NCI-H1105 (cell line): ENCODE measurements at regions not wholly inside any gene's neighbourhood (a gene's known extent, or its start where the extent isn't known, plus 50 kb on each side); places are given as distances from the start of the nearest gene placed in this dataset.
A peak's percentile ranks its signal among the peaks of the same experiment; 100 is the strongest.

Experiments used
- DNase-seq: peaks from one replicate; lab custom pipeline; 2025; lab: John Stamatoyannopoulos, UW

- DNase-seq = no peak
Measured at GRCh38 chr10:4581929-4582328, 244.1 kb upstream of the AKR1E2 start.

- no peak for DNase-seq
Measured at GRCh38 chr10:4579844-4580243, 246.2 kb upstream of the AKR1E2 start.

GRCh38 chr10:4576206-4576605 lies 249.8 kb upstream of the AKR1E2 start:
- DNase-seq = no peak

- DNase-seq = no peak
Measured at GRCh38 chr10:4569151-4569550, 256.9 kb upstream of the AKR1E2 start.

GRCh38 chr10:4568731-4569130 lies 257.3 kb upstream of the AKR1E2 start:
- DNase-seq = no peak

- DNase-seq = no peak
Measured at GRCh38 chr10:4568086-4568485, 257.9 kb upstream of the AKR1E2 start.

GRCh38 chr10:4567637-4568036 lies 258.4 kb upstream of the AKR1E2 start:
- no peak for DNase-seq

GRCh38 chr10:4566011-4566410 lies 260.0 kb upstream of the AKR1E2 start:
- DNase-seq = no peak

GRCh38 chr10:4561296-4561695 lies 264.7 kb upstream of the AKR1E2 start:
- peak; percentile 59 for DNase-seq

- no peak for DNase-seq
Measured at GRCh38 chr10:4557469-4557868, 268.5 kb upstream of the AKR1E2 start.

- no peak for DNase-seq
Measured at GRCh38 chr10:4556527-4556926, 269.5 kb upstream of the AKR1E2 start.

- DNase-seq = no peak
Measured at GRCh38 chr10:4555920-4556319, 270.1 kb upstream of the AKR1E2 start.

- no peak for DNase-seq
Measured at GRCh38 chr10:4549139-4549653, 276.8 kb upstream of the AKR1E2 start.

GRCh38 chr10:4546931-4547330 lies 279.1 kb upstream of the AKR1E2 start:
- no peak for DNase-seq

GRCh38 chr10:4546500-4546899 lies 279.5 kb upstream of the AKR1E2 start:
- DNase-seq = no peak

- no peak for DNase-seq
Measured at GRCh38 chr10:4545062-4545461, 280.9 kb upstream of the AKR1E2 start.

- no peak for DNase-seq
Measured at GRCh38 chr10:4543938-4544533, 282.0 kb upstream of the AKR1E2 start.

GRCh38 chr10:4541292-4541691 lies 284.7 kb upstream of the AKR1E2 start:
- DNase-seq = no peak

- DNase-seq = no peak
Measured at GRCh38 chr10:4538016-4538415, 288.0 kb upstream of the AKR1E2 start.

GRCh38 chr10:4535521-4535920 lies 290.5 kb upstream of the AKR1E2 start:
- no peak for DNase-seq

- DNase-seq = no peak
Measured at GRCh38 chr10:4533621-4534020, 292.4 kb upstream of the AKR1E2 start.

- DNase-seq = no peak
Measured at GRCh38 chr10:4532976-4533375, 293.0 kb upstream of the AKR1E2 start.

GRCh38 chr10:4532467-4532866 lies 293.5 kb upstream of the AKR1E2 start:
- no peak for DNase-seq

GRCh38 chr10:4532011-4532410 lies 294.0 kb upstream of the AKR1E2 start:
- no peak for DNase-seq
